ENCODE measurements at regions not wholly inside any gene's neighbourhood (a gene's known extent, or its start where the extent isn't known, plus 50 kb on each side); places are given as distances from the start of the nearest gene placed in this dataset.
A peak's percentile ranks its signal among the peaks of the same experiment; 100 is the strongest.
"Not testable (repeated sequence)": the region's sequence is repeated elsewhere in the genome, so short reads cannot be mapped to it uniquely, and the experiment has no call there.

GRCh38 chr11:96538622-96539021, 148.8 kb downstream of the JRKL start:
- no peak overlapping the region for H3K27ac Mint-ChIP-seq (ENCODE audit: unreplicated experiment)
- H3K4me1 Mint-ChIP-seq (ENCODE audit: low read depth, unreplicated experiment), result no peaks in the 10 kb centered on the region
- H3K9me3 Mint-ChIP-seq (ENCODE audit: unreplicated experiment), result no peaks in the 10 kb centered on the region
- POLR2A ChIA-PET, result no interaction called here
- TF ChIP-seq CTCF (IDR thresholded peaks at IDR 0.05; ENCODE audit: insufficient read depth in 1 of 2, low read depth in 1 of 2, low read length in 1 of 2, severe bottlenecking in 1 of 2, unreplicated experiment in 1 of 2), result no peak
- H3K36me3 Mint-ChIP-seq (ENCODE audit: insufficient read depth, unreplicated experiment), result no peaks in the 10 kb centered on the region
- no peaks in the 10 kb centered on the region for H3K9me3 ChIP-seq
- H3K27me3 ChIP-seq (replicated peaks; ENCODE audit: control insufficient read depth, insufficient read depth, low read length), result no peaks in the 10 kb centered on the region; the same call in 1 of the 2 replicates
- no peaks in the 10 kb centered on the region for H3K36me3 ChIP-seq (ENCODE audit: control insufficient read depth, insufficient read depth, low read length)
- no TSS peak for BruUV-seq (replicated peaks)
- H3K4me3 ChIP-seq (ENCODE audit: low read depth, low read length), result no peak overlapping the region
- intact Hi-C loops (cut with micrococcal nuclease; ENCODE audit: unreplicated experiment), result no loop called here
- no peaks in the 10 kb centered on the region for H3K4me1 ChIP-seq
- CTCF ChIA-PET, result no interaction called here
- no peak overlapping the region for H3K4me3 Mint-ChIP-seq (ENCODE audit: unreplicated experiment)
- peaks cover 9% of the 10 kb centered on the region for H3K27me3 Mint-ChIP-seq (ENCODE audit: insufficient read depth, unreplicated experiment)
- DNase-seq, result no peak

DNA sequence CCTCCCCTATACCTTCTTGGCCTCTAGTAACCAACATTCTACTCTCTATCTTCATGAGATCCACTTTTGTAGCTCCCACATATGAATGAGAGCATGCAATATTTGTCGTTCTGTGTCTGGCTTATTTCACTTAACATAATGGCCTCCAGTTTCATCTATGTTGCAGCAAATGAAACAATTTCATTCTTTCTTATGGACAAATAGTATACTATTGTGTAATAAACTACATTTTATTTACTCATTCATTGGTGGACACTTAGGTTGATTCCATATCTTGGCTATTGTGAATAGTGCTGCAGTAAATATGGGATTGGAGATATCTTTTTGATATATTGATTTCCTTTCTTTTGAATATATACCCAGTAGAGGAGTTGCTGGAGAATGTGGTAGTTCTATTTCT, 151.1 kb downstream of the JRKL start:
- ChIA-PET POLR2A (no interaction called here), CTCF (no interaction called here)
- Histone ChIP-seq H3K4me3 (ENCODE audit: low read depth, low read length) (no peak overlapping the region), H3K36me3 (ENCODE audit: control insufficient read depth, insufficient read depth, low read length) (no peaks in the 10 kb centered on the region), H3K27me3 (replicated peaks; ENCODE audit: control insufficient read depth, insufficient read depth, low read length) (no peaks in the 10 kb centered on the region; the same call in 1 of the 2 replicates), H3K9me3 (no peaks in the 10 kb centered on the region), H3K4me1 (no peaks in the 10 kb centered on the region)
- Mint-ChIP-seq H3K27ac (ENCODE audit: unreplicated experiment) (no peak overlapping the region), H3K9me3 (ENCODE audit: unreplicated experiment) (no peaks in the 10 kb centered on the region), H3K4me3 (ENCODE audit: unreplicated experiment) (no peak overlapping the region), H3K27me3 (ENCODE audit: insufficient read depth, unreplicated experiment) (peaks cover 9% of the 10 kb centered on the region), H3K4me1 (ENCODE audit: low read depth, unreplicated experiment) (no peaks in the 10 kb centered on the region), H3K36me3 (ENCODE audit: insufficient read depth, unreplicated experiment) (no peaks in the 10 kb centered on the region)
- no peak for TF ChIP-seq CTCF (IDR thresholded peaks at IDR 0.05; ENCODE audit: insufficient read depth in 1 of 2, low read depth in 1 of 2, low read length in 1 of 2, severe bottlenecking in 1 of 2, unreplicated experiment in 1 of 2)
- intact Hi-C loops (cut with micrococcal nuclease; ENCODE audit: unreplicated experiment), result no loop called here
- BruUV-seq (replicated peaks), result no TSS peak
- DNase-seq, result no peak

DNA sequence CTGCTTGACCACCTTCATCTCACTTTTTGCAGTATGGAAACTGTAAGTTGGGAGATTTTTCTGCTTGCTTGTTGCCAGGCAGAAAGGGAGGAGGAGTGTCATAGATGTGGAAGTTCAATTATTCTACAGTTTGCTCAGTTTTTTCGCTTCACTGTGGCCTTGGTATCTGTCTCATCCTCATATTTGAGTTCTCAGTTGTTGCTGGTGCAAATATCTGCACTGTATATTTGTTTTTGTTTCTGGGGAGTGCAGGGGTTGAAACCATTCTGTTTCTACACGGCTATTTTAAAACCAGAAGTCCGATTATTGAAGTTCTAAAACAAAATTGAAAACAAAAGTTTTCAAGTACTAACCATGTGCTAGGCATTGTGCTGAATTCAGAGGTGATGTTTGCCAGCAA, 153.4 kb downstream of the JRKL start:
- CTCF ChIA-PET, result no interaction called here
- Mint-ChIP-seq H3K36me3 (ENCODE audit: insufficient read depth, unreplicated experiment) (no peaks in the 10 kb centered on the region), H3K9me3 (ENCODE audit: unreplicated experiment) (no peaks in the 10 kb centered on the region), H3K27ac (ENCODE audit: unreplicated experiment) (no peak overlapping the region), H3K27me3 (ENCODE audit: insufficient read depth, unreplicated experiment) (peaks cover 12% of the 10 kb centered on the region), H3K4me1 (ENCODE audit: low read depth, unreplicated experiment) (no peaks in the 10 kb centered on the region), H3K4me3 (ENCODE audit: unreplicated experiment) (no peak overlapping the region)
- H3K4me1 ChIP-seq, result no peaks in the 10 kb centered on the region
- H3K9me3 ChIP-seq, result no peaks in the 10 kb centered on the region
- no peak for TF ChIP-seq CTCF (IDR thresholded peaks at IDR 0.05; ENCODE audit: insufficient read depth in 1 of 2, low read depth in 1 of 2, low read length in 1 of 2, severe bottlenecking in 1 of 2, unreplicated experiment in 1 of 2)
- no TSS peak for BruUV-seq (replicated peaks)
- no peaks in the 10 kb centered on the region for H3K36me3 ChIP-seq (ENCODE audit: control insufficient read depth, insufficient read depth, low read length)
- H3K27me3 ChIP-seq (replicated peaks; ENCODE audit: control insufficient read depth, insufficient read depth, low read length), result no peaks in the 10 kb centered on the region; the same call in 1 of the 2 replicates
- H3K4me3 ChIP-seq (ENCODE audit: low read depth, low read length), result no peak overlapping the region
- intact Hi-C loops (cut with micrococcal nuclease; ENCODE audit: unreplicated experiment), result no loop called here
- no peak for DNase-seq
- POLR2A ChIA-PET, result no interaction called here

DNA sequence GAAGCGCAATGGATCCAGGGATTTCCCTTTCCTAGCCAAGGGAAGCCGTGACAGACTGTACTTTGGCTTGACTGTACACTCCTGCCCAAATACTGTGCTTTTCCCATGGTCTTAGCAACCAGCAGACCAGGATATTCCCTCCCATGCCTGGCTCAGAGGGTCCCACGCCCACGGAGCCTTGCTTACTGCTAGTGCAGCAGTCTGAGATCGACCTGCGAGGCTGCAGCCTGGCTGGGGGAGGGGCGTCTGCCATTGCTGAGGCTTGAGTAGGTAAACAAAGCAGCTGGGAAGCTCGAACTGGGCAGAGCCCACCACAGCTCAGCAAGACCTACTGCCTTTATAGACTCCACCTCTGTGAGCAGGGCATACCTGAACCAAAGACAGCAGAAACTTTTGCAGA, 155.4 kb downstream of the JRKL start:
- H3K4me1 ChIP-seq; H3K9me3 Mint-ChIP-seq (ENCODE audit: unreplicated experiment); CTCF ChIA-PET; H3K9me3 ChIP-seq; H3K27me3 ChIP-seq (replicated peaks; ENCODE audit: control insufficient read depth, insufficient read depth, low read length); BruUV-seq (replicated peaks); POLR2A ChIA-PET; intact Hi-C loops (cut with micrococcal nuclease; ENCODE audit: unreplicated experiment); H3K27ac Mint-ChIP-seq (ENCODE audit: unreplicated experiment); H3K4me3 Mint-ChIP-seq (ENCODE audit: unreplicated experiment); H3K36me3 ChIP-seq (ENCODE audit: control insufficient read depth, insufficient read depth, low read length); H3K36me3 Mint-ChIP-seq (ENCODE audit: insufficient read depth, unreplicated experiment); H3K27me3 Mint-ChIP-seq (ENCODE audit: insufficient read depth, unreplicated experiment); H3K4me3 ChIP-seq (ENCODE audit: low read depth, low read length); H3K4me1 Mint-ChIP-seq (ENCODE audit: low read depth, unreplicated experiment): not testable (repeated sequence)
- DNase-seq, result peak in 1 of 2 experiments; percentile 32
